Inflammatory macrophage (primary cell): ENCODE measurements at regions not wholly inside any gene's neighbourhood (a gene's known extent, or its start where the extent isn't known, plus 50 kb on each side); places are given as distances from the start of the nearest gene placed in this dataset.

Experiments
- DNase-seq, 2 donors: peaks; one replicate each; pipeline ENCODE4 v3.0.0-alpha.2; 2020 to 2022

GRCh38 chr1:50358962-50359361, 64.3 kb downstream of the DMRTA2 start:
- no peak for DNase-seq

- DNase-seq, result no peak
These were observed 66.1 kb downstream of the DMRTA2 start for GRCh38 chr1:50357186-50357585.

- DNase-seq, result no peak
These were observed 68.4 kb downstream of the DMRTA2 start for GRCh38 chr1:50354813-50355212.

- DNase-seq, result no peak
These were observed 70.8 kb downstream of the DMRTA2 start for GRCh38 chr1:50352428-50352827.

GRCh38 chr1:50350868-50351267, 72.4 kb downstream of the DMRTA2 start:
- DNase-seq, result no peak

- DNase-seq, result no peak
These were observed 72.8 kb downstream of the DMRTA2 start for GRCh38 chr1:50350421-50350820.

GRCh38 chr1:50349242-50349565, 74.0 kb downstream of the DMRTA2 start:
- DNase-seq, result no peak

GRCh38 chr1:50348449-50349241, 74.6 kb downstream of the DMRTA2 start:
- peak; percentile 65 to 74 for DNase-seq

- no peak for DNase-seq
These were observed 75.3 kb downstream of the DMRTA2 start for GRCh38 chr1:50347933-50348332.

- DNase-seq, result peak in 1 of 2 donors; percentile 29
These were observed 76.6 kb downstream of the DMRTA2 start for GRCh38 chr1:50346621-50347020.

GRCh38 chr1:50343323-50343722, 79.9 kb downstream of the DMRTA2 start:
- no peak for DNase-seq

- DNase-seq, result no peak
These were observed 80.7 kb downstream of the DMRTA2 start for GRCh38 chr1:50342525-50342924.

GRCh38 chr1:50335036-50335435, 88.2 kb downstream of the DMRTA2 start:
- no peak for DNase-seq

- DNase-seq, result peak; percentile 46 to 67
These were observed 89.7 kb downstream of the DMRTA2 start for GRCh38 chr1:50333595-50333974.

GRCh38 chr1:50332941-50333594, 90.2 kb downstream of the DMRTA2 start:
- peak; percentile 54 to 71 for DNase-seq

- no peak for DNase-seq
These were observed 93.8 kb downstream of the DMRTA2 start for GRCh38 chr1:50329332-50329932.

GRCh38 chr1:50328552-50328951, 94.7 kb downstream of the DMRTA2 start:
- no peak for DNase-seq

- DNase-seq, result no peak
These were observed 97.2 kb downstream of the DMRTA2 start for GRCh38 chr1:50326026-50326425.

- DNase-seq, result no peak
These were observed 100.7 kb downstream of the DMRTA2 start for GRCh38 chr1:50322579-50322978.

GRCh38 chr1:50318428-50318827, 104.8 kb downstream of the DMRTA2 start:
- no peak for DNase-seq

GRCh38 chr1:50308878-50309277, 114.4 kb downstream of the DMRTA2 start:
- peak in 1 of 2 donors; percentile 25 for DNase-seq

- no peak for DNase-seq
These were observed 117.4 kb downstream of the DMRTA2 start for GRCh38 chr1:50305808-50306207.

- no peak for DNase-seq
These were observed 122.9 kb downstream of the DMRTA2 start for GRCh38 chr1:50300297-50300696.

GRCh38 chr1:50295566-50295965, 127.7 kb downstream of the DMRTA2 start:
- DNase-seq, result no peak
